C4-2B (cell line): ENCODE measurements at regions not wholly inside any gene's neighbourhood (a gene's known extent, or its start where the extent isn't known, plus 50 kb on each side); places are given as distances from the start of the nearest gene placed in this dataset.

ENCODE experiments used
- H3K27ac ChIP-seq: fragments of 450-650 bp; 2 replicates; pipeline ENCODE4 v1.5.1; 2017
- CTCF ChIP-seq: fragments of 450-650 bp; conservative IDR thresholded peaks from 2 replicates; pipeline ENCODE4 v1.5.1; 2017; ENCODE audit warnings: mild to moderate bottlenecking
- ZFX ChIP-seq: fragments of 450-650 bp; IDR thresholded peaks from 2 replicates; pipeline ENCODE4 v1.6.1; 2017

GRCh38 chr3:132232231-132232792 lies 84.9 kb upstream of the ACP3 start:
- TF ChIP-seq CTCF, result no peak
- no peak for TF ChIP-seq ZFX
- no peak overlapping the region for H3K27ac ChIP-seq

- TF ChIP-seq ZFX (no peak), CTCF (no peak)
These were observed 80.2 kb upstream of the ACP3 start for GRCh38 chr3:132236701-132237651.

GRCh38 chr3:132237652-132238032 lies 79.6 kb upstream of the ACP3 start:
- H3K27ac ChIP-seq, result no peak overlapping the region
- TF ChIP-seq CTCF (no peak), ZFX (no peak)

More at GRCh38 chr3:132236701-132237651, 80.2 kb upstream of the ACP3 start:
- no peak overlapping the region for H3K27ac ChIP-seq

- no peak overlapping the region for H3K27ac ChIP-seq
- TF ChIP-seq CTCF (no peak), ZFX (no peak)
These were observed 77.6 kb upstream of the ACP3 start for GRCh38 chr3:132239587-132239986.

GRCh38 chr3:132241776-132242514 lies 75.3 kb upstream of the ACP3 start:
- TF ChIP-seq CTCF, result no peak
- no peak for TF ChIP-seq ZFX
- H3K27ac ChIP-seq, result no peak overlapping the region

GRCh38 chr3:132242790-132243189 lies 74.4 kb upstream of the ACP3 start:
- H3K27ac ChIP-seq, result no peak overlapping the region
- TF ChIP-seq CTCF (no peak), ZFX (no peak)
